C4-2B (cell line): ENCODE measurements at regions not wholly inside any gene's neighbourhood (a gene's known extent, or its start where the extent isn't known, plus 50 kb on each side); places are given as distances from the start of the nearest gene placed in this dataset.

Experiments
- ZFX ChIP-seq: fragments of 450-650 bp; IDR thresholded peaks from 2 replicates; pipeline ENCODE4 v1.6.1; 2017
- TF ChIP-seq, protein P1 (sequence below): fragments of 450-650 bp; conservative IDR thresholded peaks from 2 replicates; pipeline ENCODE4 v1.5.1; 2017; ENCODE audit warnings: mild to moderate bottlenecking

DNA sequence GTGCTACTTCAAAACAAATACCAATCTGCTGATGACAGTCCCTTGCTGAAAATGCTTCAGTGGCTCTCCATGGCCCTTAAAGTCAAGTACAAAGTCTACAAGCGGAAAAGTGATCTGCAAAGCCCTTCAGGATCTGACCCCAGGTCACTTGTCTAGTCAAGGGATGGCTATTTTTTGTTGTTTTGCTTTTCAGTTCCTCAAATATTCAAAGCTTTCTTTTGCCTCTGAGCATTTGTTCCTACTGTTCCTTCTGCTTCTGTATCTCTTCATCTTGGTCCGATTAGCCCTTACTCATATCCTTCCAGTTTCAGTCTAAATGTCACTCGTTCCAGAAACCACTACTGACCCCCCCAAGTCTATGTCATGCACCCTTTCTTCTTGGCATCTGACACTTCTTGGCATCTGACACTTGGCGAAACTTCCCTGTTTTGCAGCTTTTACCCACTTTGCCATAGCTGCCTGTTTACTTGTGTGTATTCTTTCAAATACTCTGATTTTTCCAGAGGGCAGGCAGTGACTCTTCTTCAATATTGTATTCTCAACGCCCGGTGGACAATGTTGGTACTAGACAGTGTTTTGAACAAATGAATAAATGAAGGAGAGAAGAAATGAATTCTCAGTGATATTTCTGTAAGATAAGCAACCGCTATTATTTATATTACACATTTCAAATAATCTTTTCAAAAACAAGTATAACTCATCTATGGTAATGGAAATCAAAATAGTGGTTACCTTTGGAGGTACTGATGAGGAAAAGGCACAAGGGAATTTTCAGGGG is 175.9 kb upstream of the FN1 start:
- TF ChIP-seq, protein P1, sequence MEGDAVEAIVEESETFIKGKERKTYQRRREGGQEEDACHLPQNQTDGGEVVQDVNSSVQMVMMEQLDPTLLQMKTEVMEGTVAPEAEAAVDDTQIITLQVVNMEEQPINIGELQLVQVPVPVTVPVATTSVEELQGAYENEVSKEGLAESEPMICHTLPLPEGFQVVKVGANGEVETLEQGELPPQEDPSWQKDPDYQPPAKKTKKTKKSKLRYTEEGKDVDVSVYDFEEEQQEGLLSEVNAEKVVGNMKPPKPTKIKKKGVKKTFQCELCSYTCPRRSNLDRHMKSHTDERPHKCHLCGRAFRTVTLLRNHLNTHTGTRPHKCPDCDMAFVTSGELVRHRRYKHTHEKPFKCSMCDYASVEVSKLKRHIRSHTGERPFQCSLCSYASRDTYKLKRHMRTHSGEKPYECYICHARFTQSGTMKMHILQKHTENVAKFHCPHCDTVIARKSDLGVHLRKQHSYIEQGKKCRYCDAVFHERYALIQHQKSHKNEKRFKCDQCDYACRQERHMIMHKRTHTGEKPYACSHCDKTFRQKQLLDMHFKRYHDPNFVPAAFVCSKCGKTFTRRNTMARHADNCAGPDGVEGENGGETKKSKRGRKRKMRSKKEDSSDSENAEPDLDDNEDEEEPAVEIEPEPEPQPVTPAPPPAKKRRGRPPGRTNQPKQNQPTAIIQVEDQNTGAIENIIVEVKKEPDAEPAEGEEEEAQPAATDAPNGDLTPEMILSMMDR = no peak
- TF ChIP-seq ZFX = no peak
